Choroid plexus epithelial cell (primary cell): ENCODE measurements at regions not wholly inside any gene's neighbourhood (a gene's known extent, or its start where the extent isn't known, plus 50 kb on each side); places are given as distances from the start of the nearest gene placed in this dataset.

ENCODE experiments used
- DNase-seq: peaks from one replicate; pipeline ENCODE4 v3.0.0-alpha.2; 2010; ENCODE audit warnings: low read depth
- H3K4me3 ChIP-seq: 2 replicates; pipeline ENCODE4 v1.5.1; 2011; ENCODE audit warnings: low read depth, mild to moderate bottlenecking, control low read depth, low read length, moderate library complexity
- TF ChIP-seq, protein P1 (sequence below): conservative IDR thresholded peaks from 2 replicates; pipeline ENCODE4 v1.5.1; 2011; ENCODE audit warnings: low read depth, mild to moderate bottlenecking, control low read depth, inconsistent platforms, low read length, moderate library complexity

DNA sequence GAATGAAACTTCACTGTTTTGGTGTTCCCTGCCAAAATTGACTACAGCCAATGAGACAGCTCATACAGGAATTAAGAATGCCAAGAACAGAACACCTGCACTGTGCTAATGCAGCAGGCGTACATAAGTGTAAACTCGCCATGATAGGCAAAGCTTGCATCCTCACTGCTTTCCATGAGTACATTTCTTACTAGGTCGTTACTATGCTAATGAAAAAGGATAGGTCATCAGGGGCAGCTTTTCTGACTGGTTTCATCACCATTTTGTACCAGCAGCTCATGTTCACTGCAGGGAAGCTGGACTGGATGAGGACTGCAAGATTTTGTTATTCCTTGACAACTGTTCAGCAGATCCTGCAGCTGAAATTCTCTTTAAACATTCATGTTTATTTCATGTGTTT, 1383.8 kb downstream of the EFNB2 start:
- H3K4me3 ChIP-seq, result no peak overlapping the region
- TF ChIP-seq, protein P1, sequence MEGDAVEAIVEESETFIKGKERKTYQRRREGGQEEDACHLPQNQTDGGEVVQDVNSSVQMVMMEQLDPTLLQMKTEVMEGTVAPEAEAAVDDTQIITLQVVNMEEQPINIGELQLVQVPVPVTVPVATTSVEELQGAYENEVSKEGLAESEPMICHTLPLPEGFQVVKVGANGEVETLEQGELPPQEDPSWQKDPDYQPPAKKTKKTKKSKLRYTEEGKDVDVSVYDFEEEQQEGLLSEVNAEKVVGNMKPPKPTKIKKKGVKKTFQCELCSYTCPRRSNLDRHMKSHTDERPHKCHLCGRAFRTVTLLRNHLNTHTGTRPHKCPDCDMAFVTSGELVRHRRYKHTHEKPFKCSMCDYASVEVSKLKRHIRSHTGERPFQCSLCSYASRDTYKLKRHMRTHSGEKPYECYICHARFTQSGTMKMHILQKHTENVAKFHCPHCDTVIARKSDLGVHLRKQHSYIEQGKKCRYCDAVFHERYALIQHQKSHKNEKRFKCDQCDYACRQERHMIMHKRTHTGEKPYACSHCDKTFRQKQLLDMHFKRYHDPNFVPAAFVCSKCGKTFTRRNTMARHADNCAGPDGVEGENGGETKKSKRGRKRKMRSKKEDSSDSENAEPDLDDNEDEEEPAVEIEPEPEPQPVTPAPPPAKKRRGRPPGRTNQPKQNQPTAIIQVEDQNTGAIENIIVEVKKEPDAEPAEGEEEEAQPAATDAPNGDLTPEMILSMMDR, result no peak
- DNase-seq, result no peak

DNA sequence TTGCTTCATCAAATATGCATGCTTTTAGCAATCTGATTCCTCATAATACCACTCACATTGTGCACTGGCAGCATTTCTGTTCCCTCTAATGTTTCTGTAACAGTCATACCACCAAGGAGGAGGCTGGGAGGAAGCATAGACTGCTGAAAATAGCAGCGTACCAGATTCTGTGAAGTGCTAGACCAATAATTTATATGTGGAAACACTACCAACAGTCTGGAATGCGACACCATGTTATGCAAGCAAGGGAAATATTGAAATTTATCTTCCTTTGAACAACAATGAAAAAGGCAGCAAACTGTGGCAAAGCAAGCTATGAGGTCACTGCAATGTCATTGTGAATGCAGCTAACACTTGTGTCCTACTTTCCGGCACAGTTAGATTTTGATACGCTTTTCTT, 1388.0 kb downstream of the EFNB2 start:
- H3K4me3 ChIP-seq, result no peak overlapping the region
- DNase-seq, result peak; percentile 22
- TF ChIP-seq, protein P1, result no peak

DNA sequence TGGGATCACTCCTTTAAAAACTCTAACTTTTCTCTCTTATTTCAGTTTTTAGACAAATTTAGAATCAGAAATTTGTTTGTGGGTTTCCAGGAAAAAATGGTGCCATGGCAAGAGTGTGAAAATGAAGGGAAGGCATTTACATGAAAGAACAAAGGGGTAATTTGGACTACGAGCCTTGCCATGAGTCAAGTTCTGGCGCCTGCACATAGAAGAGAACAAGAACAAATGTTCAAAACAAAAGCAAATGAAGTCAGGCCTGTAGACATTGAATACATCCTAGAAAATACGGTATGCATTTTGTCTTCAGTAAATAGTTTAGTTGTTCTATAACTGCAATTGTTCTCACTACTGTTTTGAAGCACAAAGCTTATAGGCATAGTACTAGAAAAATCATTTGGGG, 1390.5 kb downstream of the EFNB2 start:
- DNase-seq, result no peak
- H3K4me3 ChIP-seq, result no peak overlapping the region
- TF ChIP-seq, protein P1, result no peak

DNA sequence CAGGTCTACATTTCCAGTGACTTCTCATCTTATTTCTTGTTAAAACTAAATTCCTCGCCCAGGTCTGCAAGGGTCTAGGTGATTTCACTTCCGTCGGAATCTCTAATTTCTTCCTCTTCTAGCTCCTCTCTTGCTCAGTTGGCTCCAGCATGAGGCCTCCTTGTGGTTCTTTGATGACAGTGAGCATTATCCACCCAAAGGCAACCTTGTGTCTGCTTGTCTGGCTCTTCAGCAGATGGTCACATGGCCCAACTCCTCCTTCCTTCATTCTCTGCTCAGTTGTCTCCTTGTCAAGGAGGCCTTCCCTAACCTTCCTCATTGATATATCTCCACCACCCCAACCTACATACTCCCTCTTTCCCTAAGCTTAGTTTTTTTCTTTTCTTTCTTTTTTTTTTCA, 1391.4 kb downstream of the EFNB2 start:
- no peak overlapping the region for H3K4me3 ChIP-seq
- peak; percentile 1 for DNase-seq
- TF ChIP-seq, protein P1, result no peak

DNA sequence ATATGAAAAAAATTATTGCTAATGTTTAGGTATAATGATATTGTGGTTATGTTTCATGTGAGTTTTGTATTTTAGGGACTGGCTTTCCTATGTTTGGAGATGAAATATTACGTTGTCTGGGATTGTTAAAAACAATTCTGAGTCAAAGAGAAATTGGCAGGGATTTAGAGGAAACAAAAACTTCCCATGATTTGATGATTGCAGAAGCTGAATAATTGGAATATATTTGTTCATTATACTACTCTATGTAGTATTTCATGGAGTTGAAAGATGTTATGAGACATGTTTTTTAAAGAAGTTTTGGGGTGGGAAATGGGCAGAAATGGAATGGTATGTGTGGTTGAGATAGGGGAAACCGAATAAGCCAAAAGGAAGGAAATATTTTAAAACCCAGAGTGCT, 1392.9 kb downstream of the EFNB2 start:
- no peak for DNase-seq
- no peak overlapping the region for H3K4me3 ChIP-seq
- TF ChIP-seq, protein P1, result no peak

DNA sequence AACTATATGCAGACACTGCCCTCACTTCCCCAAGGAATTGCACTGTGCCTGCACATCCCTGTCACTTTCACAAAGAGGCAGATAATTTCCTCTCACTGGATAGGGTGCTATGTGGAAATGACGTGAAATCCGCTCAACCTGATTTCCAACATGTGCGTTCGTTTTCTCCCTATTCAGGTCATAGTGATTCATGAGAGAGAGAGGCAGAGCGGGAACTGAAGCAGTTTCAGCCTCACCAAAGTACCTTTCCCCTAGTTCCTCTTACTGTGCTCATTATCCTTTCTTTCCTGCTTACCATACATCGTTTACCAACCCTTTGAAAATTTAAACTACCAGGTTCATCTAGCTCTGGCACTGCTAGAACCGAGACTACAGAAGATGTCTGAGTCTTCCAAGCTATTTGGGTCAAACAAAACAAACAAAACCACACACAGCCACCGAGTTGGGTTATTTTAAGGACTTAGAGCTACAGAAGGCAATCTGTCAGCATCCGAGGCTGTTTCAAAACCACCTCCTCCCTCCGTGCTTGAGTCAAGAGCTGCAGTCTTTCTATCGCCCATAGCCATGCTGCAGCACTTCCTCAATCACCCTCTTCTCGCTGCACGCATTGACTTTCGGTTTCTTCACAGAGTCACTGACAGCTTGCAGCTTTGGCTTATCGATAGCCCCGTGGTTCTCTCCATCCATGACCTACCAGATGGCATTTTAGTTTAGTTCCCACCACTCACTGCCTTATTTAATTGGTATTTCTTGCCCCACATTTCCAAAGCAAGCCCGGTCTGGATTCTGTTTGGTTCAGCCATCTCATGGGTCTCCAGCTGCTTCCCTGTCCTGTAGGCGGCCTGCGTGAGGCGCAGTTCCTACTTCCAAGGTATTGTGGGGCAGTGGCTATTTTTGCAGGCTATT, 1395.8 kb downstream of the EFNB2 start:
- no peak overlapping the region for H3K4me3 ChIP-seq
- DNase-seq, result peak; percentile 8
- TF ChIP-seq, protein P1, result no peak

DNA sequence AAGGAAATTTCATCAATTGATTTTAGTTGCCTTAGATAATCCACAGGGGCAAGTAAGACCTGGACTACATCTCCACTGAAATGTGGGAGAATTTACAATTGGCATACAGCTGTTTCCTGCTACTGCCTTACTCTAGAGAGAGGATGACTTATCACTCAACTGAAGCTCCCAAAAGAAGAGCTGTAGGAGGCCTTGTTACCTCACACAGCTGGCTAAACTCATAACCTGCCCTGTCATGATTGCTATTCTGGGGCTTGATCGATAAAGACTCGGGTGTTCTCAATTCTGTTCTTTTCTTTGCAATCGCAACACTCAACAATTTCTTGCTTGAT, 1396.4 kb downstream of the EFNB2 start:
- DNase-seq, result no peak
- TF ChIP-seq, protein P1, result no peak
- no peak overlapping the region for H3K4me3 ChIP-seq
